Caco-2 (cell line): ENCODE measurements at regions not wholly inside any gene's neighbourhood (a gene's known extent, or its start where the extent isn't known, plus 50 kb on each side); places are given as distances from the start of the nearest gene placed in this dataset.

Experiments used
- BruUV-seq: library from RNA; stranded (reverse); fragments of 400-500 nt; replicated peaks from 2 replicates; lab custom pipeline; 2021; lab: Mats Ljungman, UMichigan
- CTCF ChIA-PET: fragments of 300-600 bp; sonication (Branson Sonifier 250); formaldehyde crosslinking; loops from one replicate; lab custom pipeline; 2022; ENCODE audit warnings: antibody characterized with exemption; lab: Charles Lee
- POLR2A ChIA-PET: fragments of 300-600 bp; sonication (Branson Sonifier 250); formaldehyde crosslinking; loops from one replicate; lab custom pipeline; 2022; ENCODE audit warnings: antibody characterized with exemption; lab: Charles Lee
- DNase-seq, 2 experiments: peaks; one replicate each; pipeline versions ENCODE4 v3.0.0 to v3.0.0-alpha.2; 2020 to 2022
- H3K27me3 ChIP-seq: replicated peaks from 2 replicates; pipeline ENCODE4 v1.6.0; 2011; ENCODE audit warnings: low read length; ENCODE audit not compliant: control insufficient read depth, insufficient read depth
- H3K36me3 ChIP-seq: 2 replicates; pipeline ENCODE4 v1.5.1; 2011; ENCODE audit warnings: low read length; ENCODE audit not compliant: control insufficient read depth, insufficient read depth
- H3K4me1 ChIP-seq: fragments of 250-450 bp; sonication (Bioruptor Pico); 2 replicates; pipeline ENCODE4 v1.5.1; 2020; ENCODE audit warnings: mild to moderate bottlenecking
- H3K4me3 ChIP-seq: 2 replicates; pipeline ENCODE4 v1.5.1; 2011; ENCODE audit warnings: low read depth, mild to moderate bottlenecking, control low read depth, low read length
- H3K9me3 ChIP-seq: fragments of 250-450 bp; sonication (Bioruptor Pico); 2 replicates; pipeline ENCODE4 v1.5.1; 2020; ENCODE audit warnings: mild to moderate bottlenecking, moderate library complexity
- H3K27ac Mint-ChIP-seq: one replicate; pipeline ENCODE4 v1.8.0; 2022; ENCODE audit warnings: mixed read lengths; ENCODE audit not compliant: unreplicated experiment
- H3K27me3 Mint-ChIP-seq: one replicate; pipeline ENCODE4 v1.8.0; 2022; ENCODE audit warnings: mixed read lengths; ENCODE audit not compliant: insufficient read depth, unreplicated experiment
- H3K36me3 Mint-ChIP-seq: one replicate; pipeline ENCODE4 v1.8.0; 2022; ENCODE audit warnings: mild to moderate bottlenecking, mixed read lengths; ENCODE audit not compliant: insufficient read depth, unreplicated experiment
- H3K4me1 Mint-ChIP-seq: one replicate; pipeline ENCODE4 v1.8.0; 2022; ENCODE audit warnings: low read depth, mixed read lengths; ENCODE audit not compliant: unreplicated experiment
- H3K4me3 Mint-ChIP-seq: one replicate; pipeline ENCODE4 v1.8.0; 2022; ENCODE audit warnings: mild to moderate bottlenecking, moderate library complexity, mixed read lengths; ENCODE audit not compliant: unreplicated experiment
- H3K9me3 Mint-ChIP-seq: one replicate; pipeline ENCODE4 v1.8.0; 2022; ENCODE audit warnings: mixed read lengths; ENCODE audit not compliant: unreplicated experiment
- intact Hi-C: fragments of 100-400 bp; cut with micrococcal nuclease; formaldehyde crosslinking; loops from one replicate; pipeline ENCODE4 v1.10.0; 2022; ENCODE audit not compliant: unreplicated experiment
- TF ChIP-seq, protein P1 (sequence below), 2 experiments: fragments of 200-600 bp in 1 of 2; IDR thresholded peaks; 1 replicate in 1 of 2; 2 replicates in 1 of 2; pipeline versions ENCODE4 v1.5.1 to v1.8.0; 2011 to 2022; ENCODE audit warnings: antibody characterized with exemption in 1 of 2, control low read depth in 1 of 2, inconsistent platforms in 1 of 2, low read depth in 1 of 2, low read length in 1 of 2, mild to moderate bottlenecking in 1 of 2, moderate library complexity in 1 of 2; ENCODE audit not compliant: insufficient read depth in 1 of 2, severe bottlenecking in 1 of 2, unreplicated experiment in 1 of 2

DNA sequence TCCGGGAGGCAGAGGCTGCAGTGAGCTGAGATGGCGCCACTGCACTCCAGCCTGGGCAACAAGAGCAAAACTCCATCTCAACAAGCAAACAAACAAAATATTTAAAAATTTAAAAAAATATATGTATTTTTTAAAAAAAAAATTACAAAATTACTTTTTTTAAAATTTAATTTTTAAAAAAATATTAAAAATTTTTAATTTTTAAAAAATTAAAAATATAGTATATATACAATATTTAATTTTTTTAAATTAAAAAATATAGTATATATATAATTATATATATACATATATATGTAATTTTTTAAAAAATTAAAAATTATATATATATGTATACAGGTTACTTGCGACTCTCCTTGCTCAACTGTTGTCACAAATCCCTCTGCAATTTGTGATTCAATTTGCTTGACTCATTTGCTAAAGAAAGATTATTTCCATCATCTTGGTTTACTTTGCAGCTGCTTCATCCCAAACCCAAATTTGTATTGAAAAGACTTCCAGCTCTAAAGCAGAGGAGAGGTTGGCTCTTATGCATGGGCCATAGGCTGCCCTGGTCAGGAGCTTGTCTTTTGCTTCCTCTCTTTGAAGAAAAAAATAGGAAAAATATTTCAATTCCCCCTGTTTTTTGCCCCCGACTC, 247.4 kb upstream of the IRX3 start:
- Histone ChIP-seq H3K4me3 (no peak overlapping the region), H3K4me1 (peaks cover 8% of the 10 kb centered on the region), H3K36me3 (no peaks in the 10 kb centered on the region), H3K9me3 (peaks cover 5% of the 10 kb centered on the region; the same call in 1 of the 2 replicates), H3K27me3 (no peaks in the 10 kb centered on the region)
- H3K27me3 Mint-ChIP-seq: no peaks in the 10 kb centered on the region
- BruUV-seq: no TSS peak
- H3K9me3 Mint-ChIP-seq: peaks cover 26% of the 10 kb centered on the region
- intact Hi-C loops: no loop called here
- POLR2A ChIA-PET: no interaction called here
- no peak for DNase-seq
- no peaks in the 10 kb centered on the region for H3K36me3 Mint-ChIP-seq
- CTCF ChIA-PET: no interaction called here
- TF ChIP-seq, protein P1, sequence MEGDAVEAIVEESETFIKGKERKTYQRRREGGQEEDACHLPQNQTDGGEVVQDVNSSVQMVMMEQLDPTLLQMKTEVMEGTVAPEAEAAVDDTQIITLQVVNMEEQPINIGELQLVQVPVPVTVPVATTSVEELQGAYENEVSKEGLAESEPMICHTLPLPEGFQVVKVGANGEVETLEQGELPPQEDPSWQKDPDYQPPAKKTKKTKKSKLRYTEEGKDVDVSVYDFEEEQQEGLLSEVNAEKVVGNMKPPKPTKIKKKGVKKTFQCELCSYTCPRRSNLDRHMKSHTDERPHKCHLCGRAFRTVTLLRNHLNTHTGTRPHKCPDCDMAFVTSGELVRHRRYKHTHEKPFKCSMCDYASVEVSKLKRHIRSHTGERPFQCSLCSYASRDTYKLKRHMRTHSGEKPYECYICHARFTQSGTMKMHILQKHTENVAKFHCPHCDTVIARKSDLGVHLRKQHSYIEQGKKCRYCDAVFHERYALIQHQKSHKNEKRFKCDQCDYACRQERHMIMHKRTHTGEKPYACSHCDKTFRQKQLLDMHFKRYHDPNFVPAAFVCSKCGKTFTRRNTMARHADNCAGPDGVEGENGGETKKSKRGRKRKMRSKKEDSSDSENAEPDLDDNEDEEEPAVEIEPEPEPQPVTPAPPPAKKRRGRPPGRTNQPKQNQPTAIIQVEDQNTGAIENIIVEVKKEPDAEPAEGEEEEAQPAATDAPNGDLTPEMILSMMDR (IDR thresholded peaks at IDR 0.05; ENCODE audit: insufficient read depth in 1 of 2, low read depth in 1 of 2, low read length in 1 of 2, severe bottlenecking in 1 of 2, unreplicated experiment in 1 of 2): no peak
- H3K4me3 Mint-ChIP-seq: no peak overlapping the region
- no peaks in the 10 kb centered on the region for H3K4me1 Mint-ChIP-seq
- H3K27ac Mint-ChIP-seq: no peak overlapping the region

DNA sequence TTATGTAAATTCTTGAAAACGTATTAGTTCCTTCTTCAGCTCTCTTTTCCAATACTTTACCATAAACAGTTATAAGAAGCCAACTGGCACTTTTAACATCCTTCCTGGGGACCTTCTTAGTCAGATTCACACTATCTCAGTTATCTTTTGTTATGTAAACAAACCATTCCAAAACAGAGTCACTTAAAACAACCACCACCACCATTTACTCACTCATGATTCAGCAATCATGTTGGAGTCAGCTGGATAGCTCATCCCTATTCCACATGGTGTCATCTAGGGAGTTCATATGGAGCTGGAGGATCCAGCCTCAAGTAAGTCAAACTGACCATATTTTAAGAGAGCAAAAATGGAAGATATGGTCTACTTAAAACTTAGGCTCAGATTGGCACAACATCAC, 240.3 kb upstream of the IRX3 start:
- no peaks in the 10 kb centered on the region for H3K27me3 Mint-ChIP-seq
- intact Hi-C loops: no loop called here
- no peak for DNase-seq
- Histone ChIP-seq H3K4me3 (no peak overlapping the region), H3K36me3 (no peaks in the 10 kb centered on the region), H3K27me3 (no peaks in the 10 kb centered on the region), H3K4me1 (no peaks in the 10 kb centered on the region), H3K9me3 (peaks cover 13% of the 10 kb centered on the region)
- H3K36me3 Mint-ChIP-seq: no peaks in the 10 kb centered on the region
- ChIA-PET POLR2A (no interaction called here), CTCF (no interaction called here)
- H3K9me3 Mint-ChIP-seq: peaks cover 36% of the 10 kb centered on the region
- H3K4me1 Mint-ChIP-seq: no peaks in the 10 kb centered on the region
- no TSS peak for BruUV-seq
- no peak overlapping the region for H3K27ac Mint-ChIP-seq
- TF ChIP-seq, protein P1 (IDR thresholded peaks at IDR 0.05; ENCODE audit: insufficient read depth in 1 of 2, low read depth in 1 of 2, low read length in 1 of 2, severe bottlenecking in 1 of 2, unreplicated experiment in 1 of 2): no peak
- no peak overlapping the region for H3K4me3 Mint-ChIP-seq

DNA sequence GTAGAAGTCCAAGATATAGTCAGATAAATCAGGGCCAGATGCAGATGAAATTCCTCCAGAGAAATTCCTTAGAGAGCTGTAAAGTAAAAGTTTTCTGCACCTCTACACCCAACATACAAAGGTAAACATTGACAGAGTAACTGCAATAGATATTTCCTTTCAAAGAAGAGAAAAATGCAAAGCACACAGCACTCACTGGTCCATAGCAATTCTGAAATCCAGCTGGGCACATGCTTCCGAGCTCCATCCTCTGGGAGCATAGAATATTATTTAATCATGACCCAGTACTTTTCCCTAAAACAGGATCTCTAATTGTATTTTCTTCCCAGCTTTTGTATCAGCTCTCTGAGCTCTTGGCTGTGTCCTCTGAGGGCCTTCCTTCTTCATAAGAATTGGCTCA, 239.5 kb upstream of the IRX3 start:
- Mint-ChIP-seq H3K27me3 (no peaks in the 10 kb centered on the region), H3K4me1 (no peaks in the 10 kb centered on the region), H3K9me3 (peaks cover 28% of the 10 kb centered on the region), H3K36me3 (no peaks in the 10 kb centered on the region), H3K4me3 (no peak overlapping the region), H3K27ac (no peak overlapping the region)
- ChIA-PET CTCF (no interaction called here), POLR2A (no interaction called here)
- H3K27me3 ChIP-seq: no peaks in the 10 kb centered on the region
- no peaks in the 10 kb centered on the region for H3K4me1 ChIP-seq
- TF ChIP-seq, protein P1 (IDR thresholded peaks at IDR 0.05; ENCODE audit: insufficient read depth in 1 of 2, low read depth in 1 of 2, low read length in 1 of 2, severe bottlenecking in 1 of 2, unreplicated experiment in 1 of 2): no peak
- BruUV-seq: no TSS peak
- H3K4me3 ChIP-seq: no peak overlapping the region
- peaks cover 13% of the 10 kb centered on the region for H3K9me3 ChIP-seq
- no peaks in the 10 kb centered on the region for H3K36me3 ChIP-seq
- DNase-seq: no peak
- intact Hi-C loops: no loop called here
